ENCODE measurements at regions not wholly inside any gene's neighbourhood (a gene's known extent, or its start where the extent isn't known, plus 50 kb on each side); places are given as distances from the start of the nearest gene placed in this dataset.

GRCh38 chr4:177696438-177696966, 254.3 kb upstream of the AGA start:
- DNase-seq (ENCODE audit: low read depth in 2 of 2): no peak

- no peak for DNase-seq (ENCODE audit: low read depth in 2 of 2)
These were observed 257.4 kb upstream of the AGA start for GRCh38 chr4:177699365-177700213.

- no peak for DNase-seq (ENCODE audit: low read depth in 2 of 2)
These were observed 264.7 kb upstream of the AGA start for GRCh38 chr4:177706916-177707315.

GRCh38 chr4:177713454-177713853, 271.2 kb upstream of the AGA start:
- no peak for DNase-seq (ENCODE audit: low read depth in 2 of 2)

GRCh38 chr4:177717407-177717806, 275.2 kb upstream of the AGA start:
- DNase-seq (ENCODE audit: low read depth in 2 of 2): no peak

- no peak for DNase-seq (ENCODE audit: low read depth in 2 of 2)
These were observed 276.3 kb upstream of the AGA start for GRCh38 chr4:177718514-177718913.

- no peak for DNase-seq (ENCODE audit: low read depth in 2 of 2)
These were observed 283.9 kb upstream of the AGA start for GRCh38 chr4:177726111-177726510.

GRCh38 chr4:177728361-177729152, 286.3 kb upstream of the AGA start:
- no peak for DNase-seq (ENCODE audit: low read depth in 2 of 2)

- DNase-seq (ENCODE audit: low read depth in 2 of 2): no peak
These were observed 287.4 kb upstream of the AGA start for GRCh38 chr4:177729681-177730080.

- DNase-seq (ENCODE audit: low read depth in 2 of 2): no peak
These were observed 295.2 kb upstream of the AGA start for GRCh38 chr4:177737387-177737940.

- DNase-seq (ENCODE audit: low read depth in 2 of 2): no peak
These were observed 298.3 kb upstream of the AGA start for GRCh38 chr4:177740563-177740962.

GRCh38 chr4:177759729-177760128, 317.5 kb upstream of the AGA start:
- DNase-seq (ENCODE audit: low read depth in 2 of 2): no peak

GRCh38 chr4:177761692-177762091, 319.5 kb upstream of the AGA start:
- DNase-seq (ENCODE audit: low read depth in 2 of 2): no peak

GRCh38 chr4:177769155-177769554, 326.9 kb upstream of the AGA start:
- no peak for DNase-seq (ENCODE audit: low read depth in 2 of 2)

- DNase-seq (ENCODE audit: low read depth in 2 of 2): no peak
These were observed 328.5 kb upstream of the AGA start for GRCh38 chr4:177770776-177771175.

GRCh38 chr4:177771645-177772044, 329.4 kb upstream of the AGA start:
- no peak for DNase-seq (ENCODE audit: low read depth in 2 of 2)

GRCh38 chr4:177778623-177779022, 336.4 kb upstream of the AGA start:
- no peak for DNase-seq (ENCODE audit: low read depth in 2 of 2)

- DNase-seq (ENCODE audit: low read depth in 2 of 2): no peak
These were observed 342.8 kb upstream of the AGA start for GRCh38 chr4:177785000-177785399.

- DNase-seq (ENCODE audit: low read depth in 2 of 2): no peak
These were observed 347.4 kb upstream of the AGA start for GRCh38 chr4:177789610-177790009.

- DNase-seq (ENCODE audit: low read depth in 2 of 2): no peak
These were observed 349.0 kb upstream of the AGA start for GRCh38 chr4:177791188-177791587.

GRCh38 chr4:177796841-177797240, 354.6 kb upstream of the AGA start:
- no peak for DNase-seq (ENCODE audit: low read depth in 2 of 2)

GRCh38 chr4:177798161-177798560, 355.9 kb upstream of the AGA start:
- no peak for DNase-seq (ENCODE audit: low read depth in 2 of 2)
